Fibroblast of lung (primary cell): ENCODE measurements at regions not wholly inside any gene's neighbourhood (a gene's known extent, or its start where the extent isn't known, plus 50 kb on each side); places are given as distances from the start of the nearest gene placed in this dataset.

Experiments used
- DNase-seq, 2 donors: peaks; one replicate each; pipeline versions ENCODE4 v3.0.0 to v3.0.0-alpha.2; 2010; ENCODE audit warnings: low read depth in 2 of 2
- H2AFZ ChIP-seq: 2 replicates; pipeline ENCODE4 v1.5.1; 2012; ENCODE audit warnings: low read length, control low read depth, inconsistent platforms
- H3K27ac ChIP-seq: 2 replicates; pipeline ENCODE4 v1.5.1; 2011; ENCODE audit warnings: low read length, control low read depth; ENCODE audit not compliant: insufficient read depth
- H3K27me3 ChIP-seq: 2 replicates; pipeline ENCODE4 v1.5.1; 2011; ENCODE audit warnings: mild to moderate bottlenecking, low read length; ENCODE audit not compliant: control insufficient read depth, insufficient read depth
- H3K36me3 ChIP-seq: 2 replicates; pipeline ENCODE4 v1.5.1; 2011; ENCODE audit warnings: low read length; ENCODE audit not compliant: control insufficient read depth, insufficient read depth
- H3K4me1 ChIP-seq: 2 replicates; pipeline ENCODE4 v1.5.1; 2011; ENCODE audit warnings: low read length; ENCODE audit not compliant: control insufficient read depth, insufficient read depth; ENCODE audit errors: extremely low read depth
- H3K4me2 ChIP-seq: 2 replicates; pipeline ENCODE4 v1.5.1; 2011; ENCODE audit warnings: low read length, control low read depth; ENCODE audit not compliant: insufficient read depth; ENCODE audit errors: extremely low read depth
- H3K4me3 ChIP-seq, 4 experiments: fragments of 200-600 bp in 1 of 4; sonication (generic) in 1 of 4; replicated peaks in 1 of 4; 2 replicates each; pipeline ENCODE4 v1.5.1; 2011 to 2016; ENCODE audit warnings: low read length in 4 of 4, low read depth in 3 of 4, mild to moderate bottlenecking in 3 of 4, control low read depth in 2 of 4, inconsistent platforms in 1 of 4, mixed read lengths in 1 of 4; ENCODE audit not compliant: insufficient read depth in 1 of 4; ENCODE audit errors: control extremely low read depth in 1 of 4
- H3K79me2 ChIP-seq: 2 replicates; pipeline ENCODE4 v1.5.1; 2012; ENCODE audit warnings: mild to moderate bottlenecking, low read length, inconsistent platforms; ENCODE audit not compliant: control insufficient read depth, insufficient read depth
- H3K9ac ChIP-seq: 2 replicates; pipeline ENCODE4 v1.5.1; 2011; ENCODE audit warnings: mild to moderate bottlenecking, low read length, control low read depth; ENCODE audit not compliant: insufficient read depth
- H3K9me3 ChIP-seq: 2 replicates; pipeline ENCODE4 v1.5.1; 2012; ENCODE audit warnings: low read depth, low read length; ENCODE audit not compliant: control insufficient read depth, insufficient read depth
- H4K20me1 ChIP-seq: 2 replicates; pipeline ENCODE4 v1.5.1; 2011; ENCODE audit warnings: low read length; ENCODE audit not compliant: control insufficient read depth, insufficient read depth; ENCODE audit errors: extremely low read depth
- EZH2 ChIP-seq: IDR thresholded peaks from 2 replicates; pipeline ENCODE4 v1.5.1; 2012; ENCODE audit warnings: low read length, control low read depth, mild to moderate bottlenecking; ENCODE audit errors: missing control alignments
- TF ChIP-seq, protein P1 (sequence below), 2 donors: IDR thresholded peaks in 1 of 2; conservative IDR thresholded peaks in 1 of 2; 1 replicate in 1 of 2; 2 replicates in 1 of 2; pipeline ENCODE4 v1.5.1; 2011 to 2012; ENCODE audit warnings: low read length in 2 of 2, control low read depth in 1 of 2, inconsistent platforms in 1 of 2, low read depth in 1 of 2, mild to moderate bottlenecking in 1 of 2

DNA sequence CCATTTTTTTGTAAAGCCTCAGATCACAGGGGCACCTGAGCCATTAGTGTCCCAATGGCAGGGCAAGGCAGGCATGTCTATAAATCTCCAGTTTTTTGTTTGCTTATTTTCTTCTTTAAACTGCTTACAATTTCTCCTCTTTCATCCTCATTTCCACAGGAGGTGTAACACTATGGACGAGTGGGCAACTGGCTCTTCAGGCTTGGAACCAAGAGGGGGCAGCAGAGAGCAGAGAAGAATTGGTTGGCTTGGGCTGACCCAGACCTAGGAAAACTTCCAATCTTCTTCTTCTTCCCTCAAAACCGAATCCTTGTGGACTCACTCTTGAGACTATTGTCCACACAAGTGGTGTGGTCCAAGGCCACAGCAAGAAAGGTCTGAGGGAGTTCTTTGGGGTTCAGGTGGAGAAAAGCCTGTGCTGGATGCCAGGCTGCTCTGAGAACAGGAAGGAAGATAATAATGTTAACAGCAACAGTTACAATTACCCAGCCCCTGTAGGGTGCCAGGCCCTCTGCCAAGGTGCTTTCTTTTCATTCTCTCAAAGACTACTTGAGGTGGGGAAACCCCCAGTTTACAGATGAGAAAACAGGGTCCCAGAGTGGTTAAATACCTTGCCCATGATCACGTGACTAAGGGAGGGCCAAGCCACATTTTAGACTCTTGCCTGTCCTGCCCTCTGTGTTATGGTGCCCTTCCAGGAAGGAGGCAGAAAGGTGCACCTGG lies 70.7 kb upstream of the E2F8 start:
- Histone ChIP-seq H3K4me2 (no peak overlapping the region), H3K4me1 (no peaks in the 10 kb centered on the region), H3K27ac (no peak overlapping the region), H3K36me3 (no peaks in the 10 kb centered on the region), H3K27me3 (peaks cover 10% of the 10 kb centered on the region), H3K4me3 (no peak overlapping the region), H4K20me1 (no peaks in the 10 kb centered on the region), H3K9ac (no peak overlapping the region), H3K79me2 (no peaks in the 10 kb centered on the region), H2AFZ (no peak overlapping the region), H3K9me3 (no peaks in the 10 kb centered on the region)
- peak; percentile 13 to 63 for DNase-seq
- TF ChIP-seq, protein P1, sequence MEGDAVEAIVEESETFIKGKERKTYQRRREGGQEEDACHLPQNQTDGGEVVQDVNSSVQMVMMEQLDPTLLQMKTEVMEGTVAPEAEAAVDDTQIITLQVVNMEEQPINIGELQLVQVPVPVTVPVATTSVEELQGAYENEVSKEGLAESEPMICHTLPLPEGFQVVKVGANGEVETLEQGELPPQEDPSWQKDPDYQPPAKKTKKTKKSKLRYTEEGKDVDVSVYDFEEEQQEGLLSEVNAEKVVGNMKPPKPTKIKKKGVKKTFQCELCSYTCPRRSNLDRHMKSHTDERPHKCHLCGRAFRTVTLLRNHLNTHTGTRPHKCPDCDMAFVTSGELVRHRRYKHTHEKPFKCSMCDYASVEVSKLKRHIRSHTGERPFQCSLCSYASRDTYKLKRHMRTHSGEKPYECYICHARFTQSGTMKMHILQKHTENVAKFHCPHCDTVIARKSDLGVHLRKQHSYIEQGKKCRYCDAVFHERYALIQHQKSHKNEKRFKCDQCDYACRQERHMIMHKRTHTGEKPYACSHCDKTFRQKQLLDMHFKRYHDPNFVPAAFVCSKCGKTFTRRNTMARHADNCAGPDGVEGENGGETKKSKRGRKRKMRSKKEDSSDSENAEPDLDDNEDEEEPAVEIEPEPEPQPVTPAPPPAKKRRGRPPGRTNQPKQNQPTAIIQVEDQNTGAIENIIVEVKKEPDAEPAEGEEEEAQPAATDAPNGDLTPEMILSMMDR (conservative IDR thresholded peaks at IDR 0.05 in 1 of 2, IDR thresholded peaks at IDR 0.05 in 1 of 2; ENCODE audit: low read depth in 1 of 2, low read length in 2 of 2), result peak; percentile 95 to 97
- TF ChIP-seq EZH2, result no peak

DNA sequence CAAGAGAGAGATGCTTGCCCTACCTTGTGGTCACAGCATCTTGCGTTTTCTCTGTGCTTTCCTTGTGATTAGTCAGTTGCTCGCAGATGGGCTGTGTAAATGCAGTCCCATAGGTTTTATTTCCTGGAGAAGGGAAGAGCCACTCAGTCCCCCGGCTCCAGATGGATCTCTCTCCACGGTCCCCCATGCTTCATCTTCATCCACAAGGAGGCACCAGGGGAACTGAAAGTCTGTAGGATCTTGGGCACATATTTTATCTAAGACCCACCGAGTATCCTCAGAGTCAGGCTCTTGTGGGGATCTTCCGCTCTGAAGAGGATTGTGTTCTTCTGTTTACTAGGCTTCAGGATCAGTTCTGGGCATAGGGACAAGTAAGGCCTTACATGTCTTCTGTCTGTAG lies 66.8 kb upstream of the E2F8 start:
- peaks cover 14% of the 10 kb centered on the region for H3K27me3 ChIP-seq

DNA sequence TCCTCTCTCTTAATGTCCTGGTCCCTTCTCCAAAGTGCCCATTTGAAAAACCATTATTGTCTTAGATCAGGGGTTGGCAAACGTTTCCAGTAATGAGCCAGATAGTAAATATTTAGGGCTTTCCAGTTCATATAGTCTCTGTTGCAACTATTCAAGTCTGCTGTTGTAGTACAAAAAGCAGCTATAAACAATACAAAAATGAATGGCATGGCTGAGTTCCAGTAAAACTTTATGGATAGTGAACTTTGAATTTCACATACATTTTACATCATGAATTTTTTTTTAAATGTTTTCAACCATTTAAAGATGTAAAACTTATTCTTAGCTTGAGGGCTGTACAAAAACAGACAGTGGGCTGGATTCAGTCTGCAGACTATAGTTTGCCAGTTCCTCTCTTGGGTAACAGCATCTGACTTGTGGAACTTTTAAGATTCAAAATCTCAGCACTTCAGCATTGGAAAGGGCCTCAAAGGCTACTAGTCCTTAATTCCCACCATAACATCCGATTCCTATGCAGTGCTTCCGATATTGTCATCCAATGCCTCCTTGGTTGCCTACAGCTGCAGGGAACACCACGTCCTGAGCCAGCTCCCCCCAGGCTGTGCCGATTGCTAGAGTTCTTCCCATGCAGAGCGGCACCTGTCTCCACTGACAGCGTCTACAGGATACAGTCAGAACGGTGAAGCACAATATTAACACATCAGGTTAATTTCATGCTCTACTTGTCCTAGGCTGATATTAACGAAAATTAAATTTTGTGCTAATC lies 65.6 kb upstream of the E2F8 start:
- Histone ChIP-seq H3K4me1 (no peaks in the 10 kb centered on the region), H3K36me3 (no peaks in the 10 kb centered on the region), H3K4me2 (no peak overlapping the region), H3K4me3 (no peak overlapping the region), H2AFZ (no peak overlapping the region), H3K9ac (no peak overlapping the region), H4K20me1 (no peaks in the 10 kb centered on the region), H3K9me3 (no peaks in the 10 kb centered on the region), H3K79me2 (no peaks in the 10 kb centered on the region), H3K27me3 (peaks cover 14% of the 10 kb centered on the region), H3K27ac (no peak overlapping the region)
- no peak for DNase-seq
- no peak for TF ChIP-seq EZH2
- TF ChIP-seq, protein P1 (conservative IDR thresholded peaks at IDR 0.05 in 1 of 2, IDR thresholded peaks at IDR 0.05 in 1 of 2; ENCODE audit: low read depth in 1 of 2, low read length in 2 of 2), result no peak

More for the DNA sequence above, 66.8 kb upstream of the E2F8 start:
- H3K9ac ChIP-seq, result no peak overlapping the region
- no peaks in the 10 kb centered on the region for H3K79me2 ChIP-seq
- no peak overlapping the region for H3K27ac ChIP-seq
- no peaks in the 10 kb centered on the region for H3K36me3 ChIP-seq
- no peak overlapping the region for H2AFZ ChIP-seq
- H4K20me1 ChIP-seq, result no peaks in the 10 kb centered on the region
- no peaks in the 10 kb centered on the region for H3K4me1 ChIP-seq
- H3K9me3 ChIP-seq, result no peaks in the 10 kb centered on the region
- TF ChIP-seq EZH2, result no peak
- TF ChIP-seq, protein P1 (conservative IDR thresholded peaks at IDR 0.05 in 1 of 2, IDR thresholded peaks at IDR 0.05 in 1 of 2; ENCODE audit: low read depth in 1 of 2, low read length in 2 of 2), result no peak
- no peak overlapping the region for H3K4me3 ChIP-seq
- H3K4me2 ChIP-seq, result no peak overlapping the region
- no peak for DNase-seq
